ENCODE measurements at regions not wholly inside any gene's neighbourhood (a gene's known extent, or its start where the extent isn't known, plus 50 kb on each side); places are given as distances from the start of the nearest gene placed in this dataset.

GRCh38 chr2:156132941-156133340 lies 199.6 kb downstream of the NR4A2 start:
- intact Hi-C loops (cut with DNase I; ENCODE audit: low total_unique reads): no loop called here
- Histone ChIP-seq H3K27me3 (no peaks in the 10 kb centered on the region), H3K36me3 (no peaks in the 10 kb centered on the region), H3K4me3 (no peak overlapping the region), H3K9me3 (no peaks in the 10 kb centered on the region), H3K27ac (no peak overlapping the region), H3K4me1 (no peaks in the 10 kb centered on the region)
- DNase-seq: no peak
- no peak for TF ChIP-seq CTCF (IDR thresholded peaks at IDR 0.05)

GRCh38 chr2:156132130-156132529 lies 200.4 kb downstream of the NR4A2 start:
- no peak for DNase-seq
- Histone ChIP-seq H3K4me1 (no peaks in the 10 kb centered on the region), H3K4me3 (no peak overlapping the region), H3K9me3 (no peaks in the 10 kb centered on the region), H3K27me3 (no peaks in the 10 kb centered on the region), H3K36me3 (no peaks in the 10 kb centered on the region), H3K27ac (no peak overlapping the region)
- TF ChIP-seq CTCF (IDR thresholded peaks at IDR 0.05): no peak
- intact Hi-C loops (cut with DNase I; ENCODE audit: low total_unique reads): no loop called here

DNA sequence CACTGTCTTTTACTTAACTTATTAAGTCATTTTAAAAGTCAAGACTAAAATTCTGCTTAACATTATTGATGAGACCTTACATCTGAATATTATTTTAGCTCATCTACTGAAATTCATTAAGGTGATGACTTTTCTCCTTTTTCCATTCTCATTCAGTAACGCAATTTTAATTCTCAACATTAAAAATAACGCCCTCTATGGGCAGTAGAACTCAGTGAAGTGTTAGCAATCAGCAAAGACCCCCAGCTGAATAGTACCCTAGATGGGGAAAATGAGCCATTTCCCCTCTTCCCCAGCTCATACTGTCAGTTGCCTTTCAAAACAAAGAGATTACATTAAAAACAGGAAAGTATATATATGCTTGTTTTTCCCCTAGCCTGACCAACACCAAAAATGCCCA lies 203.3 kb downstream of the NR4A2 start:
- Histone ChIP-seq H3K27ac (no peak overlapping the region), H3K4me3 (no peak overlapping the region), H3K9me3 (no peaks in the 10 kb centered on the region), H3K36me3 (no peaks in the 10 kb centered on the region), H3K27me3 (no peaks in the 10 kb centered on the region), H3K4me1 (no peaks in the 10 kb centered on the region)
- TF ChIP-seq CTCF (IDR thresholded peaks at IDR 0.05): no peak
- intact Hi-C loops (cut with DNase I; ENCODE audit: low total_unique reads): no loop called here
- no peak for DNase-seq

DNA sequence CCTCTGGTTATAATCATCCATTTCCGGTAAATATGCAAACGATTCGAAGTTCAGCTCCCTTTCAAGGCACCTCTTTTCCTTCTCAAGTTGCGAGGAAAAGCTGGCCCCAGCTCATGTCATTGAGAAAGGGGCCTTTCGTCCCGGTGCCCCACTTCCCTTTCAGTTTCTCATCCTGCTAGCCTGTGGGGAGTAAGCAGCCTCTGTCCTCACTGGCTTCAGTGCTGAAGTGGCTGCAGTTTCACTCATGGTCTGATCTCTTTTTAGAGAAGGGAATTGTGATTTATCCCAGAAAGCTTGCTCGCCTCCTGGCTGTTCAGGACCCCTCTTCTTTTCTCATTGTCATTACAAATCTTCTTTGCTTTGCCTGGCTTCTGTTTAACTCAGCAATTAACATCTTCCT lies 207.5 kb downstream of the NR4A2 start:
- H3K36me3 ChIP-seq: no peaks in the 10 kb centered on the region
- no peak overlapping the region for H3K27ac ChIP-seq
- H3K4me3 ChIP-seq: no peak overlapping the region
- intact Hi-C loops (cut with DNase I; ENCODE audit: low total_unique reads): no loop called here
- no peak for TF ChIP-seq CTCF (IDR thresholded peaks at IDR 0.05)
- H3K27me3 ChIP-seq: no peaks in the 10 kb centered on the region
- no peaks in the 10 kb centered on the region for H3K9me3 ChIP-seq
- H3K4me1 ChIP-seq: no peaks in the 10 kb centered on the region
- DNase-seq: no peak

- no peak for DNase-seq
- Histone ChIP-seq H3K4me3 (no peak overlapping the region), H3K9me3 (no peaks in the 10 kb centered on the region), H3K4me1 (no peaks in the 10 kb centered on the region), H3K27ac (no peak overlapping the region), H3K36me3 (no peaks in the 10 kb centered on the region), H3K27me3 (no peaks in the 10 kb centered on the region)
- no peak for TF ChIP-seq CTCF (IDR thresholded peaks at IDR 0.05)
- intact Hi-C loops (cut with DNase I; ENCODE audit: low total_unique reads): no loop called here
These were observed 208.1 kb downstream of the NR4A2 start for GRCh38 chr2:156124458-156124857.

DNA sequence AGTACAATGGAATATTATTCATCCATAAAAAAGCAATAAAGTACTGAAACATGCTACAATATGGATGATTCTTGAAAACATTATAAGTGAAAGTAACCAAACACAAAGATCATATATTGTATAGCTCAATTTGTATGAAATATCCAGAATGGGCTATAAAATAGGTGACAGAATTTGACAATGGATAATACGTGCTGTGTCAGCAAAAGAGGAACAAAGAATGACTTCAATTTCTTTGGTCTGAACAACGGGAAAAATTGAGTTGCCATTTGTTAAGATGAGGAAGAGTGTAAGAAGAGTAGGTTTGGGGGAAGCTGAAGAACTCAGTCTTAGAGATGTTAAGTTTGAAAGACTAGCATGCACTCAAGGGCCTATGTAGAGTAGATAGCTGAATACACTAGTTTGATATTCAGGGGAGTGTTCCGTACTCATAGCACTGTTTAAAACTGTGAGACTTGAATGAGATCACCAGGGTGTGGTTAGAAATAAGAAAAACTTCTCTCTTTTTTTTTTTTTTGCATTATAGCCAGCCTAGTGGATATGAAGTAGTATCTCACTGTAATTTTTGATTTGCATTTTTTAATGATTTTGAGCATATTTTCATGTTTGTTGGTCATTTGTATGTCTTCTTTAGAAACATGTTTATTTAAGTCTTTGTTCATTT lies 213.6 kb downstream of the NR4A2 start:
- Histone ChIP-seq H3K9me3 (no peaks in the 10 kb centered on the region), H3K36me3 (no peaks in the 10 kb centered on the region), H3K4me3 (no peak overlapping the region), H3K27me3 (no peaks in the 10 kb centered on the region), H3K27ac (no peak overlapping the region), H3K4me1 (no peaks in the 10 kb centered on the region)
- intact Hi-C loops (cut with DNase I; ENCODE audit: low total_unique reads): no loop called here
- TF ChIP-seq CTCF (IDR thresholded peaks at IDR 0.05): no peak
- no peak for DNase-seq
